Smooth muscle cell (in vitro differentiated cells): ENCODE measurements at regions not wholly inside any gene's neighbourhood (a gene's known extent, or its start where the extent isn't known, plus 50 kb on each side); places are given as distances from the start of the nearest gene placed in this dataset.

Experiments
- DNase-seq: peaks from one replicate; lab custom pipeline; 2025; ENCODE audit not compliant: unreplicated experiment; lab: John Stamatoyannopoulos, UW
- H2AFZ ChIP-seq: fragments of 200-600 bp; sonication (generic); 2 replicates; pipeline ENCODE4 v1.6.0; 2016; ENCODE audit warnings: antibody characterized with exemption, low read depth, mild to moderate bottlenecking
- H3F3A ChIP-seq: fragments of 200-600 bp; sonication (generic); 2 replicates; pipeline ENCODE4 v1.6.0; 2017; ENCODE audit warnings: antibody characterized with exemption, low read depth
- H3K27ac ChIP-seq: fragments of 200-600 bp; sonication (generic); 2 replicates; pipeline ENCODE4 v1.5.1; 2016; ENCODE audit warnings: low read depth, mild to moderate bottlenecking
- H3K27me3 ChIP-seq: fragments of 200-600 bp; sonication (generic); 2 replicates; pipeline ENCODE4 v1.6.1; 2016; ENCODE audit warnings: low read depth, mild to moderate bottlenecking
- H3K36me3 ChIP-seq: fragments of 200-600 bp; sonication (generic); 2 replicates; pipeline ENCODE4 v1.5.1; 2016; ENCODE audit warnings: low read depth
- H3K4me1 ChIP-seq: fragments of 200-600 bp; sonication (generic); 2 replicates; pipeline ENCODE4 v1.5.1; 2016; ENCODE audit warnings: low read depth
- H3K4me2 ChIP-seq: fragments of 200-600 bp; sonication (generic); 2 replicates; pipeline ENCODE4 v1.6.0; 2016; ENCODE audit warnings: mild to moderate bottlenecking
- H3K4me3 ChIP-seq: fragments of 200-600 bp; sonication (generic); 2 replicates; pipeline ENCODE4 v1.5.1; 2016; ENCODE audit warnings: mild to moderate bottlenecking
- H3K79me2 ChIP-seq: fragments of 200-600 bp; sonication (generic); 2 replicates; pipeline ENCODE4 v1.6.0; 2016; ENCODE audit warnings: low read depth, mild to moderate bottlenecking
- H3K9ac ChIP-seq: fragments of 200-600 bp; sonication (generic); 2 replicates; pipeline ENCODE4 v1.6.0; 2016; ENCODE audit warnings: low read depth
- H3K9me3 ChIP-seq: fragments of 200-600 bp; sonication (generic); replicated peaks from 2 replicates; pipeline ENCODE4 v1.5.1; 2016; ENCODE audit warnings: low read depth
- H4K20me1 ChIP-seq: fragments of 200-600 bp; sonication (generic); 2 replicates; pipeline ENCODE4 v1.6.0; 2016; ENCODE audit warnings: low read depth
- WGBS: methylation state at CpG from one replicate; pipeline ENCODE4 v1.1.7; 2016; ENCODE audit warnings: low lambda C conversion rate; 5-methylcytosine and 5-hydroxymethylcytosine counted together
- TF ChIP-seq, protein P1 (sequence below): fragments of 200-600 bp; sonication (generic); IDR thresholded peaks from 2 replicates; pipeline ENCODE4 v1.5.1; 2017; ENCODE audit warnings: borderline replicate concordance, mild to moderate bottlenecking, antibody characterized with exemption; ENCODE audit not compliant: insufficient read depth, poor library complexity, severe bottlenecking

DNA sequence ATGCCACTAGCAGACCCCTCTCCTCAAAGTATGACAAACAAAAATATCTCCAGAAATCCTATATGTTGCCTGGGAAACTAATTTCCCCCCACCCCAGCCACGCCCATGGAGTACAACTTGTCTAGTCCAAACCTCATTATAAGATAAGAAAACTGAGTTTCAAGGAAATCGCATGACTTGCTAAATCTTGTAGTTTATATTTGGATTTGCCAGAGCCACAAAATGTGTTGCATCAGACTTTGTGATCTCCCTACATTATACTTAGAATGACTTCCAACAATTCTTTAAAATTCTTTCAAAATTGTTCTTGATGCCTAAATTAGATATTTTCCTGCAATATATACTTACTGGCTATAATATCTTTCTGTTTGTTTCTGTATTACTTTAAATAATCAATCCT lies 1034.4 kb downstream of the IGSF11 start:
- DNase-seq: no peak
- no peak overlapping the region for H2AFZ ChIP-seq
- peaks cover under 1% of the 10 kb centered on the region for H3K27me3 ChIP-seq
- no peaks in the 10 kb centered on the region for H4K20me1 ChIP-seq
- no peak overlapping the region for H3K4me3 ChIP-seq
- H3K9ac ChIP-seq: no peak overlapping the region
- H3F3A ChIP-seq: no peaks in the 10 kb centered on the region
- TF ChIP-seq, protein P1, sequence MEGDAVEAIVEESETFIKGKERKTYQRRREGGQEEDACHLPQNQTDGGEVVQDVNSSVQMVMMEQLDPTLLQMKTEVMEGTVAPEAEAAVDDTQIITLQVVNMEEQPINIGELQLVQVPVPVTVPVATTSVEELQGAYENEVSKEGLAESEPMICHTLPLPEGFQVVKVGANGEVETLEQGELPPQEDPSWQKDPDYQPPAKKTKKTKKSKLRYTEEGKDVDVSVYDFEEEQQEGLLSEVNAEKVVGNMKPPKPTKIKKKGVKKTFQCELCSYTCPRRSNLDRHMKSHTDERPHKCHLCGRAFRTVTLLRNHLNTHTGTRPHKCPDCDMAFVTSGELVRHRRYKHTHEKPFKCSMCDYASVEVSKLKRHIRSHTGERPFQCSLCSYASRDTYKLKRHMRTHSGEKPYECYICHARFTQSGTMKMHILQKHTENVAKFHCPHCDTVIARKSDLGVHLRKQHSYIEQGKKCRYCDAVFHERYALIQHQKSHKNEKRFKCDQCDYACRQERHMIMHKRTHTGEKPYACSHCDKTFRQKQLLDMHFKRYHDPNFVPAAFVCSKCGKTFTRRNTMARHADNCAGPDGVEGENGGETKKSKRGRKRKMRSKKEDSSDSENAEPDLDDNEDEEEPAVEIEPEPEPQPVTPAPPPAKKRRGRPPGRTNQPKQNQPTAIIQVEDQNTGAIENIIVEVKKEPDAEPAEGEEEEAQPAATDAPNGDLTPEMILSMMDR: no peak
- no peaks in the 10 kb centered on the region for H3K79me2 ChIP-seq
- no peaks in the 10 kb centered on the region for H3K4me1 ChIP-seq
- H3K9me3 ChIP-seq: no peaks in the 10 kb centered on the region
- H3K27ac ChIP-seq: peak overlapping the region; percentile 59
- no peaks in the 10 kb centered on the region for H3K36me3 ChIP-seq
- peak overlapping the region; percentile 60 for H3K4me2 ChIP-seq
- 29% methylated on average over 2 of the region's 2 CpGs for WGBS

DNA sequence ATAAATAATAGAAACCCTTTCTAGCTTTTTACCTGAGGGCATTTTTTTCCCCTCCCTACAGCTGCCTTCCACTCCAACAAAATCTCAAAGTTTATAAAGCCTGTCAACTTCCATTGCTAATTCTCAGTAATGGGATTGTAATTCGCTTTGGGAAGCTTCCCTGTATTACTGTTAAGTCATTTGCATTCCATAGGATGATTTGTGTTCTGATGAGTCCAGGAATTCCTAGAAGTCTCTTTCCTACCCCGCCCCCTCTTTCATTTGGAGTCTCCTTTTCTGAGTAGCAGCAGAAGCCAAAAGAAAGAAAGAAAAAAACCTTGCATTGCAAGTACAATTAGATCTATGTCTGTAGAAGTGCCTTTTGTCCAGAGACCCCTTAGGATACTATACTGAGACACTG lies 1033.3 kb downstream of the IGSF11 start:
- no peak overlapping the region for H3K9ac ChIP-seq
- H3K27me3 ChIP-seq: no peaks in the 10 kb centered on the region
- H3K9me3 ChIP-seq: no peaks in the 10 kb centered on the region
- H3K79me2 ChIP-seq: no peaks in the 10 kb centered on the region
- 6% methylated on average over 2 of the region's 2 CpGs for WGBS
- no peaks in the 10 kb centered on the region for H3K4me1 ChIP-seq
- TF ChIP-seq, protein P1: no peak
- peak overlapping the region; percentile 10 for H3K4me2 ChIP-seq
- no peaks in the 10 kb centered on the region for H4K20me1 ChIP-seq
- H2AFZ ChIP-seq: no peak overlapping the region
- no peak overlapping the region for H3K27ac ChIP-seq
- no peak for DNase-seq
- H3F3A ChIP-seq: no peaks in the 10 kb centered on the region
- H3K36me3 ChIP-seq: no peaks in the 10 kb centered on the region
- H3K4me3 ChIP-seq: no peak overlapping the region

DNA sequence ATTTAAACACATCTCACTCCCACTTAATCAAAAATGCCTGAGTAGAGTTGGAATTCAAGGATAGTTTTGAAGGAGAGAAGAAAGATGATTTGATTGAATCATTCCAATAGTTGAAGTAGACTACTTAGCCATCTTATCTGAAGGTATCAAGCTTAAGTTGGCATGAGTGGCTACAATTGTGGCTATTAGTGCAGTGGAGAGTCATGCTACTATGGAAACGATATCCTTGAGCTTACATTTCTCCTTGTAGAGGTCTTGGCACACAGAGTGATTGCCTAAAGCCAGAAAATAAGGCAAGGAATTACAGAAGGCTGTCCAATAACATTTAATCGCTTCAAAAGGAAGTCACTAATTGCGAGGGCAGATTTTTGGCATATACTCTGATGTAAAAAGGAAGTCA lies 1022.7 kb downstream of the IGSF11 start:
- no peaks in the 10 kb centered on the region for H3K36me3 ChIP-seq
- H3K27me3 ChIP-seq: no peaks in the 10 kb centered on the region
- H3K9ac ChIP-seq: no peak overlapping the region
- no peaks in the 10 kb centered on the region for H4K20me1 ChIP-seq
- H2AFZ ChIP-seq: no peak overlapping the region
- 83% methylated on average over 3 of the region's 3 CpGs for WGBS
- no peak overlapping the region for H3K4me3 ChIP-seq
- H3F3A ChIP-seq: no peaks in the 10 kb centered on the region
- no peaks in the 10 kb centered on the region for H3K79me2 ChIP-seq
- no peak overlapping the region for H3K27ac ChIP-seq
- H3K4me1 ChIP-seq: no peaks in the 10 kb centered on the region
- H3K9me3 ChIP-seq: peaks cover under 1% of the 10 kb centered on the region
- TF ChIP-seq, protein P1: no peak
- DNase-seq: no peak
- H3K4me2 ChIP-seq: no peak overlapping the region

- Histone ChIP-seq H3F3A (no peaks in the 10 kb centered on the region), H3K4me3 (no peak overlapping the region), H3K27ac (no peak overlapping the region), H3K36me3 (no peaks in the 10 kb centered on the region), H3K9me3 (peaks cover 7% of the 10 kb centered on the region), H3K4me1 (no peaks in the 10 kb centered on the region), H3K79me2 (no peaks in the 10 kb centered on the region), H4K20me1 (no peaks in the 10 kb centered on the region), H3K27me3 (no peaks in the 10 kb centered on the region), H2AFZ (no peak overlapping the region), H3K9ac (no peak overlapping the region), H3K4me2 (no peak overlapping the region)
- WGBS: 64% methylated on average over 2 of the region's 2 CpGs
- no peak for DNase-seq
- TF ChIP-seq, protein P1: no peak
Measured at GRCh38 chr3:118029049-118029448, 1005.6 kb downstream of the IGSF11 start.
